HG03342 (cell line): ENCODE measurements at regions not wholly inside any gene's neighbourhood (a gene's known extent, or its start where the extent isn't known, plus 50 kb on each side); places are given as distances from the start of the nearest gene placed in this dataset.

Experiments
- ATAC-seq: cut with Tn5 transposase; IDR thresholded peaks from one replicate; pipeline ENCODE4 v1.9.1; 2021; ENCODE audit warnings: mild to moderate bottlenecking, moderate library complexity; ENCODE audit not compliant: unreplicated experiment

- no peak for ATAC-seq
These were observed 463.5 kb downstream of the HTR7 start for GRCh38 chr10:90394311-90394710.

DNA sequence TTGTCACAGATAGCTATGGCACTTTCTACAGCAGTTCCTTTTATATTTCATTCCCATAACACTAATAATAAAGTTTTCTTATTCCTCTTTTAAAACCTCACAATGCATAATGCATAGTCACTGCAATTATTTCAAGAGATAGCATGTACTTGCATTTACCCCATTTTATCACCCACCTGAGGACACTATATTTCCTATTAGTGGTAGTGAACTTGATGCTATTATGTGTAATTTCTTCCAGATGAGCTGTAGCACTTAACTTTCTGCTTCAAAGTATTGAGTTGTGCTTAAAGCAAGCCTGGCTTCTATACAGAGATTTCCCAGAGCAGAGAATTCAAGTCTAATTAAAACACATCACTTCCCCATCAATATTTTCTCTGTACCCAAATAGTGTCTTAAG, 461.1 kb downstream of the HTR7 start:
- no peak for ATAC-seq

DNA sequence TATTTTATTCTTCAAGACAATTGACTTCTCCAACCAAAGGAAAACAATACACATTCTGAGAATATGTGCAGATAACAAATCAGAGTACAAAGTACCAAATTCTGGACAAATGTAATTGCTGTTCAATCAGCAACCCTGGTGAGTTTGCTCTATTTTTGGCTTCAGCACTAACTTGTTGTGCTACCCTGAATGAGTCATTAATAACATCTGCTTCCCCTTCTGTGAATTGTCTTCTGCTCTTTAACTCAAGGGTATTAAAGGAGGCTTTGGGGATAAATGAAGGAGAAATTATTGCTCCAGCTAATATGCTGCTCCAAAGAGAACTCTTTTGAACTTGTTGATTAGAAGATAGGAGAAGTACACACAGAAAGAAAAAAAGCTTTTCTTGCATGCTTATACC, 459.3 kb downstream of the HTR7 start:
- ATAC-seq = no peak

GRCh38 chr10:90399782-90400181, 458.1 kb downstream of the HTR7 start:
- no peak for ATAC-seq

DNA sequence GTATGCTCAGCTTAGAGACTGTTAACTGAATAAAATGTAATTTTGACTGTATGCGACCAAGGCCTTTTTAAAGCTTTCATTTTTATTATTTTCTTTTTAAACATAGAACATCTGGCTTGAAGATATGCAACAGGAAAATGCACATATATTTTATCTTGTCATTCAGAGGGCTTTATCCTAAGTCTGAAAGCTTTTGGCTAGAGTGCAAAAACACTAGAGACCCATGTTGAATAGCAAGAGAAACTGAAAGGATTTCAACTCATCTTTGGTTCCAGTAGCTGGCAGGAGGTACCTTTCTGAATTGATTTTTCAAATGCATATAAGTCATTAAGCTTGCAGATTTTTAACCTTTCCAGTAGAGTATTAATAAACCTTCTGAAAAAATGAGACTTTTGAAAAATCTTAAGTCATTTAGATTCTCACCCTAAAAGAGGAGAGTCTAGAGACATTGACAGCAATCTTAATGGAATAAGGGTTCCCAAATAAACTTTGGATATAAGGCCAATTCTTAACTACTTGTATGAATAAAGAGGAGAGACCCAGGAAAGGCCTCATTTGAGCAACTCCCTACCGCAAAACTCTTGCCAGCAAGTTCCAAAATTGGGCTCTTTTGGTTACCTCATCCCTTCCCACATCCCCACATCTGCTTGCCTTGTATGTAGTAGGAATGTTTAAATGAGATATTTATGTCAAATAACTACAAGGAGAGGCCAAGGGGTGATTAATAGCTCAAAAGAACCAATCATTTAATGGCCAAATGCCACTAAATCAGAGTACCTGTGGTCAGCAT, 454.4 kb downstream of the HTR7 start:
- no peak for ATAC-seq

GRCh38 chr10:90407131-90407530, 450.7 kb downstream of the HTR7 start:
- ATAC-seq = no peak

DNA sequence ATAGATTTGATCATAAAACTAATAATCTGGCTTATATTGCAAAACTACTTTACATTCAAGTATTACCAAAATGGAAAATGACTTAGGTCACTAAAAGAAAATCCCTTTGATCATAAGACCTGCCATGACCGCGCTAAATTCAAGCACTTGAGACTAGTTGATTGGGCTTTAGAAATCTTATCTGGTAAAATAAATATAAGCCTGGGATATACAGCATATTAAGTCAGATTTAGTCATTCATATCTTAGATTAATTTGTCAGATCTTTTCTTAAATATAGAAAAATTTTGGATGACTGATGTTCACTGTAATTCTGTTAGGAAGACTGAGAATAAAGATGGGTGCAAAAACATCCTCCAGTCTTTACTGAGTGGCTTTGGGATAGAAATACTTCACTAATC, 450.0 kb downstream of the HTR7 start:
- no peak for ATAC-seq

GRCh38 chr10:90412582-90412981, 445.3 kb downstream of the HTR7 start:
- ATAC-seq = no peak

GRCh38 chr10:90413196-90413595, 444.6 kb downstream of the HTR7 start:
- ATAC-seq = no peak

GRCh38 chr10:90414926-90415325, 442.9 kb downstream of the HTR7 start:
- ATAC-seq = no peak

DNA sequence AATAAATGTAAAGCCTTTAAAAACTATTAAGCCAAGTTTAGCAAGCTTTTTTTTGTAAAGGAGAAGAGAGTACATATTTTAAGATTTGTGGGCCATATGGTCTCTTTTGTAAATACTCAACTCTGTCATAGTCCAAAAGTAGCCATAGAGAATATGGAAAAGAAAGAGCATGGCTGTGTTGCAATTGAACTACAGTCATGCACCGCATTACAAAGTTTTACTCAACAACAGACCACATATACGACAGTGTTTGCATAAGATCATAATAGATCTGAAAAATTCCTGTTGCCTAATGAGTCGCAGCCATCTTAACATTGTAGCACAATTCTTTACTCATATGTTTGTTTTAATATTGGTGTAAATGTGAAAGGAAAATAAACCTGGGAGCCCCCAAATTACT, 440.8 kb downstream of the HTR7 start:
- no peak for ATAC-seq

DNA sequence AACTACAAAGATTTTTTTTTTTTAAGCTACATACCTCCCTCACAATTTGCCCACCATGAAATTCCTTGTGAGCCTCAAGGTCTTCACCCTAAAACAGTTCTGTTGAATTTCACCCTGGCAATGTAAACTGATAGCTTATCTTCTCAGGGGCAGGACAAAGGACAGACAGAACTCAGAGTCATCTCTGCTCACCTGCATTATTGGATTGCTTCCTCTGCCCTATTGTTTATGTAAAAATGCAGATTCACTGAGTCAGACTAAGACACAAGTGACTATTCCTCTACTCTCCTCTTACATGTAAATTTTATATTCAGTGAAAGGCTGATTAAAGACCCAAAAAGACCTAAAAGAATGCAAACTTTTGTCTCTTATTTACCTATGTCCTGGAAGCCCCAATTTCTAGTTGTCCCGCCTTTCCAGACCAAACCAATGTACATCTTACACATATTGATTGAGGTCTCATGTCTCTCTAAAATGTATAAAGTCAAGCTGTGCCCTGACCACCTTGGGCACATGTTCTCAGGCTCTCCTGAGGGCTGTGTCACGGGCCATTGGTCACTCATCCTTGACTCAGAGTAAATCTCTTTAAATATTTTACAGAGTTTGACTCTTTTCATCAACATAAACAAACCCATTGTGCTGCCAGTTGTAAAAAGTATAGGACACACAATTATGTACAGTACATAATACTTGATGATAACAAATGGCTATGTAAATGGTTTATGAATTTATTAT, 440.2 kb downstream of the HTR7 start:
- ATAC-seq = no peak

DNA sequence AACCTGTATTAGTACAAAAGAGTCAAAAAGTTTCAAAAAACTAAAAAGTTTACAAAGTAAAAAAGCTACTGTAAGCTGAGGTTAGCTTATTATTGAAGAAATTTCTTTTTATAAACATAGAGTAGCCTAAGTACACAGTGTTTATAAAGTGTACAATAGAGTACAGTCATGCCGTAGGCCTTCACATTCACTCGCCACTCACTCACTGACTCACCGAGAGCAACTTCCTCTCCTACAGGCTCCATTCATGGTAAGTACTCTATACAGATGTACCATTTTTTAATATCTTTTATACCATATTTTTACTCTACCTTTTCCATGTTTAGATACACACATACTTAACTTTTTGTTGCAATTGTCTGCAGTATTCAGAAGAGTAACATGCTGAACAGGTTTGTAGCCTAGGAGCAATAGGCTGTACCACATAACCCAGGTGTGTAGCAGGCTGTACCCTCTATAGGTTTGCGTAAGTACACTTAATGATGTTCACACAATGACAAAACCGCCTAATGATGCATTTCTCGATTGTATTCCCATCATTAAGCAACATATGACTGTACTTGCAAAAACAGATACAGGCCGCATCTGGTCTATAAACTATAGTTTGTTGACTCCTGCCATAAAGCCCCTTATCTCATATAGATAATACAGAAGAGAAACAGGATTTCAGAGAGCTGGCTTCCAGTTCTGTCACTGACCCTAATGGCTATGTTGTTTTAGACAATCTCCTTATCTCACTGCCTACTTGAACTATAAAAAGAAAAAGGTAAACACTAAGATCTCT, 438.8 kb downstream of the HTR7 start:
- ATAC-seq = no peak

GRCh38 chr10:90420637-90421318, 437.1 kb downstream of the HTR7 start:
- ATAC-seq = peak; percentile 75

- no peak for ATAC-seq
These were observed 436.0 kb downstream of the HTR7 start for GRCh38 chr10:90421874-90422273.

DNA sequence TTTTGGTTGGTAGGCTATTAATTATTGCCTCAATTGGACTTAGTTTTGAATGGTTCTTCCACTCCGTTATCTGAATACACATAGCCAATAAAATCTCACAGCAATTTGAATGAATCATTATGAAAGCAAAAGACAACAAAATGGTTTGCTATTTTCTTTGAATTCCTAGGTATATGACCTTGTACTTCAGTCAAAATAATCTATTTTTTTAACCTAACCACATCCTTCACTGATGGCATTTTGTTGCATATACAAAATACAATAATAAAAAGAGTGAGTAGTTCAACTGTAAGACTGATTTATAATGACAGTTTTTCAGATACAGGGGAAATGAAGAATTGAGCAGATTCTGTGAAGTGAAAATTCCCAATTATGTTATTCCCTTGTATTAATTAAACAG, 433.1 kb downstream of the HTR7 start:
- no peak for ATAC-seq

DNA sequence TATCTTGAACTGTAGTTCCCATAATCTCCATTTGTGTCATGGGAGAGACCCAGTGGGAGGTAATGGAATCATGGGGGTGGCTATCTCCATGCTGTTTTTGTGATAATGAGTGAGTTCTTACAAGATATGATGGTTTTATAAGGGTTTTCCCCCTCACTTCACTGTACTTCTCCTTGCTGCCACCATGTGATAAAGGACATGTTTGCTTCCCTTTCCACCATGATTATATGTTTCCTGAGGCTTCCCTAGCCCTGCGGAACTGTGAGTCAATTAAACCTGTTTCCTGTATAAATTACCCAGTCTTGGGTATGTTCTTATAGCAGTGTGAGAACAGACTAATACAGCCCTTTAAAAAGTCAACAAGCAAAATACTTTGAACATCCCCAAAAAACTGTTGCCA, 427.7 kb downstream of the HTR7 start:
- ATAC-seq = no peak

DNA sequence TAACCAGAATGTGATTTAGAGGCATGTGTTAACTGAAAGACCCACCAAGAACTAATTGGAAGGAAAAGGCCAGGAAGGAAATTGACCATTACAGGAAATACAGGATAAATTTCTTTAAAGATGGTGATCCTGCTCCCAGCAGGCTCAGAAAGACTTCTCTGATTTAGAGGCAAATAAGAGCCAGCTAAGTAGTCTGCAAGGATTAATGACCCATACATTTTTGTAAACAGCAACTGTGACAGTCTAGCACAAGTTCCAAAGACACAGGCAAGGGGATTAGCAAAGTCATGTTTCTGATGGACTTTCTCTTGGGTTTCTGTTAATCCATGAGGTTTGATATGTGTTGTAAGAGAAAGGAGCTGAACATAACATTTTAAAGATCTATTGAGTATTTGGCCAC, 425.0 kb downstream of the HTR7 start:
- no peak for ATAC-seq

- ATAC-seq = no peak
These were observed 422.5 kb downstream of the HTR7 start for GRCh38 chr10:90435296-90435695.

DNA sequence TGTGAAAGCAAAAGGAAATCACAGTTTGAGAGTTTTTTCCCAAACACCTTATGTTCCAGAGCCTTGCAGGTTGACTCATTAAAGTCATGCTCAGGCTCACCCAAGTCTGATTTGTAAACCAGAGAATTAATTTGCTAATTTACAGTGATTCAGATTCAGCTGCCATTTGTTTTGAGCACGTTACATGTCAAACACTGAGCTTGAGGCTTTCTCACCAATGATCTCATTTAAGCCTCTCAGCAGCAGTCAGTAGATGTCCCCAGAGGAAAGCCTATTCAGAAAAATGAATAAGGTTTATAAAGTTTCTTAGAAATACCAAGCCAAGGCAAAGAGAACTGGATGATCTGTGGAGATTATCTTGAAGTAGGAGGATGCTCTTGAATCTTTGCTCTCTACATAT, 420.4 kb downstream of the HTR7 start:
- ATAC-seq = no peak

DNA sequence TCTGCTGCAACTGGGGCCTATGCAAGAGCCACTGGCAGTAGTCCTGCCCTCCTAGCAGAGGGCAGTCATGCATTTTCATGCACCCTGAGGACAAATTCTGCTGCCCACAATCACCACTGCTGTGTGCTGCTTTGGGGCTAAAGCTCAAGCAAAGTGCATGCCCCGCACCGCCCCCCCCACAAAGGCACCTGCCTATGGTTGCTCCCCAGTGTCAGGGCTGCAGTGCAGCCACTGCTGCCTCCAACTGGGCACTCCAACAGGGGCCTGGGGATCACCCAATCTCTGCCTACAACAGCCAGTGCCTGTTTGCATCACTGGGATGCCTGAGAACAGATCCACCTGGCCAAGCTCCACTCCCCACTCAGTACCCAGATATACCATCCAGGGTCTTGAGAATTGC, 417.0 kb downstream of the HTR7 start:
- no peak for ATAC-seq
